ENCODE measurements at regions not wholly inside any gene's neighbourhood (a gene's known extent, or its start where the extent isn't known, plus 50 kb on each side); places are given as distances from the start of the nearest gene placed in this dataset.

GRCh38 chr6:164898412-164898811 is 411.0 kb downstream of the C6orf118 start (continued):
- TF ChIP-seq ZNF277 (CRISPR knock-in tag; IDR thresholded peaks at IDR 0.05; ENCODE audit: borderline replicate concordance) (no peak), MLX (CRISPR knock-in tag; conservative IDR thresholded peaks at IDR 0.05) (no peak)

GRCh38 chr6:164897523-164898235 is 411.7 kb downstream of the C6orf118 start:
- BruUV-seq (replicated peaks), result no TSS peak
- DNase-seq (ENCODE audit: extremely low read depth in 1 of 4, low spot score in 3 of 4) (no peak), FAIRE-seq (no peak), ATAC-seq (no peak)
- ChIA-PET POLR2A (no interaction called here), CTCF (ENCODE audit: low intra/inter-chr PET ratio) (no interaction called here)
- H3K9ac ChIP-seq (ENCODE audit: insufficient read depth in 1 of 2, low read depth in 2 of 2, low read length in 2 of 2), result no peak overlapping the region
- H3K27me3 ChIP-seq (ENCODE audit: control insufficient read depth in 2 of 2, insufficient read depth in 2 of 2, low read length in 2 of 2), result no peaks in the 10 kb centered on the region
- no peaks in the 10 kb centered on the region for H3K79me2 ChIP-seq (ENCODE audit: control insufficient read depth, insufficient read depth, low read length)
- H3K4me3 ChIP-seq, result no peak overlapping the region
- no peak overlapping the region for H3K27ac ChIP-seq (ENCODE audit: extremely low read depth, low read depth, low read length)
- TF ChIP-seq ZSCAN32 (CRISPR knock-in tag; IDR thresholded peaks at IDR 0.05) (no peak), CTCF (IDR thresholded peaks at IDR 0.05 in 2 of 3, conservative IDR thresholded peaks at IDR 0.05 in 1 of 3; ENCODE audit: insufficient read depth in 2 of 3, low read depth in 1 of 3, low read length in 3 of 3) (0 out of 6 replicates have a peak, but pooled peaks of 1 of the 3 experiments have one; percentile 16)
- H3K9me1 ChIP-seq (ENCODE audit: control insufficient read depth, insufficient read depth, low read length), result no peaks in the 10 kb centered on the region
- intact Hi-C loops (cut with micrococcal nuclease) (no loop called here), in situ Hi-C loops (cut with MboI) (no loop called here)
- WGBS (ENCODE audit: insufficient coverage, low coverage, missing lambda C conversion rate), result 3% methylated on average over 8 of the region's 8 CpGs
- no peak overlapping the region for H2AFZ ChIP-seq (ENCODE audit: low read depth, low read length)
- no peaks in the 10 kb centered on the region for H3K36me3 ChIP-seq (ENCODE audit: control insufficient read depth, insufficient read depth, low read length)
- no peak overlapping the region for H3K4me2 ChIP-seq (ENCODE audit: insufficient read depth, low read length)
- no peaks in the 10 kb centered on the region for H4K20me1 ChIP-seq (replicated peaks; ENCODE audit: control insufficient read depth, insufficient read depth, low read length)
- no peaks in the 10 kb centered on the region; the same call in none of the 2 replicates for H3K9me3 ChIP-seq (replicated peaks; ENCODE audit: control insufficient read depth, insufficient read depth, low read depth, low read length)
- H3K4me1 ChIP-seq (replicated peaks in 1 of 2; ENCODE audit: control insufficient read depth in 2 of 2, insufficient read depth in 2 of 2, low read length in 2 of 2), result no peaks in the 10 kb centered on the region

Data from K562 (cell line).